ENCODE measurements at regions not wholly inside any gene's neighbourhood (a gene's known extent, or its start where the extent isn't known, plus 50 kb on each side); places are given as distances from the start of the nearest gene placed in this dataset.

DNA sequence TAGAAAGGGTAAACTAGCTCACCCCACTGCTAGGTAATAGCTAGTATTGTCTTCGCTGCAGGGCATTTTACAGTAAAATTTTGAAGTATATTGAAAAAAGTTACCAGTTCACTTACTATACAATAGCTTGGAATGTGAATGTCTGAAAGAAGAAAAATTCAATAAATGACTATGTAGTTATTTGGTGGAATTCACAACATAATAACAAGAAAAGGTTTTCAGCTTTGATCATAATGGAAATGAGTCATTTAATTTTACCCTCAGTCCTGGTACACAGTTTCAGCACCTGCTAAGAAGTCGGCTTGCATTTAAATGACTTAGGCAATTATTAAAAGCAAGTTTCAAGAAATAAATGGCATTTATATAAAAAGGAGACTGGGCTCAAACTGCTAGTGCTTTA is 90.4 kb downstream of the NUP35 start:
- DNase-seq (ENCODE audit: low spot score) = no peak

DNA sequence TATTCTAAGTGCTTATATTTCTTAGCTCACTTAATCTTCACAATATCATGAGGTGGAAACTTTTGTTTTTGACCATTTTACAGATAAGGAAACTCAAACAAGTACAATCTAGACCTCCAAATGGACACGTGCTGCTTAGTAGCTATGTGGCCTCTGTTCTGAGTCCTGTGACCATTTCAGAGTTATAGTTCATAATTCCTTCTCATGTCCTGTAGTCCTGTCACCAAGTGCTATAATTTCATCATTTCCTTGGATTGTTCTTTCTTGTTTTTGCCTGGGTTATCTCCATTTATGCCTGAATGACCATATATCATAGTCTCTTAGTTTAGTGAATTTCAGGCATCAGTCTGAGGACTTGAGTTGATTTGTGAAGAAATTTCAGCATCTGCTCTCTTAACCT is 91.7 kb downstream of the NUP35 start:
- DNase-seq (ENCODE audit: low spot score) = peak; percentile 15

DNA sequence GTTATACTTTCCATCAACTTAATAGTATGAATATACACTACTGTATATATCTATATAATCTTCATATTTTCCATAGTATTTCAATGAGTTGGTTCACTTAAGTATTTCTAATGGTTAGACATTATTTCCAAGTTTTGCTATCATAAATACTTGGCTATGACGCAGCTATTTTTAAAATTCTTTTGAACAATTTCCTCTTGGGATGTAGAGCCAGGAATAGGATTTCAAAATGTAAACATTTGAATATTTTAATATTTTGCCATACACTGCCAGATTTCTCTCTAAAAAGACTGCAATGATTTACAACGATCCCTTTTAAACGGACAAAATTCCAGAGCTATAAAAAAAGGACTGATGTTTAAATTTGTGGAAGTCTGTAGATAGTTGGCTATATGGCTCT is 95.6 kb downstream of the NUP35 start:
- DNase-seq (ENCODE audit: low spot score) = no peak

DNA sequence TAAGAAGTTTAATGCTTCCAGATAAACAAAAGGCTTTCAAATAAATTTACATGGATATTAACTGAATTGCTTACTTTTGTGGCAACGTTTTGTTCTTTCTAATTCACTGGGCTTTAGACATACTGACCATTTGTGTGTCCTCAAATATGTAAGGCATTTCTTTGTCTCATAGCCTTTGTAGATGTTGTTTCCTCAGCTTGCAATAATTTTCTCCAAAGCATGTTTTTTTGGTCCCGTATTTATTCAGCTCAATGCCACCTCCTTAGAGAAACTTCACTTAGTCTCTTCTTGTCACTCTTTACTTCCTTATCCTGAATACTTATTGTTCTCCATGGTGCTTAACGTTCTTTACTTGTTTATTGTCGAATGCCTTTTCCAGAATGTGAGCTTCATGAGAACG is 98.5 kb downstream of the NUP35 start:
- no peak for DNase-seq (ENCODE audit: low spot score)

DNA sequence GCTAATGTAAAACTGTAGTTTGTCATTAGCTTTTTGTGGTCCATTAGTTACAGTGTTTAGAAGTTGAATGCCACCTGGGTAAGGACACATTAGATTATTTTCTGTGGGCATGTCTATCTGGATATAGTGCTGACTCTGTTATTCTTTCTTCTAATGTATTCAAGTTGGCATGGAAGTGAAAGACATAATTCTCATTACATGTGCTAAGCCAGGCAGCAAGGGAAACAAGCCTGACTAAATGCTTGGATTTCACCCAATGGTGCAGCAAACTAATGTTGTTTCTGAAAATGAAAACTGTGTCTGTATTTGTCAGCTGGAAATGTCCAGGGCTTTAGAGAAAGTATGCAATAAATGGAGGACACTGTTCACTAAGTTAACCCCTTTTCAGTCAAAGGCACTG is 100.7 kb downstream of the NUP35 start:
- DNase-seq (ENCODE audit: low spot score) = no peak

DNA sequence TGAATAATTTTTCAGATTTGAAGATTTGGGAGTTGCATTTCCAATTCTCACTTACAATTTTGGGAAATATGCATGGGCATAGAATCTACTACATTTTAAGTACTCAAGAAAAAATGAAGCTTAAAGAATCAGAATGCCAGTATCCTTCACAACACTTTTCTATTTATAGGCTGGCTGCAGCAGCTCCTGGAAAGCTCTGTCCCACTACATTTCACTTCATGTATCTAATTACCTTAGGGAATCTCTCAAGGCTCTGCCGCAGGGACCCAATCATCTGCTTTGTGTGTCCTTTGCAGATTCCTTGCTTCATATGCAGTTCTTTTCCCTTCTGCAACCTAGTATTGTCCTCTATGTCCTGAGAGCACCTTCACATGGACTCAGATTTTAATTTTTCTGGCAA is 102.9 kb downstream of the NUP35 start:
- no peak for DNase-seq (ENCODE audit: low spot score)

DNA sequence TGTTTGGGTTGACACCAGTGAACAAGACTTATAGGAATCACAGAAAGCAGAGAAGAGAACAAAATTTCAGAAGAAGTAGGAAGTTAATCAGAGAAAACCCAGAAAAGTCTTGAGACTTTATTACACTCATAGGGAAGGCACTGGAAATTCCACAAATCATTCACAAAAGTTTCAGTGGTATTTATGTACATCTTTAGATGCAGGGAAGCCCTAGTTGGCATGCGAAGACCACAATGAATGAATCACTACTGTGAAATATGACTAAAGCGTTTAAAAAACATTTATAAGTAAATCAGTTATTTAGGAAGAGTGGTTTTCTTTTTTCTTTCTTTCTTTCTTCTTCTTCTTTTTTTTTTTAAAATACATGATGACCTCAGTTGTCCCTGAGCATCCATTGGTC is 105.1 kb downstream of the NUP35 start:
- no peak for DNase-seq (ENCODE audit: low spot score)

DNA sequence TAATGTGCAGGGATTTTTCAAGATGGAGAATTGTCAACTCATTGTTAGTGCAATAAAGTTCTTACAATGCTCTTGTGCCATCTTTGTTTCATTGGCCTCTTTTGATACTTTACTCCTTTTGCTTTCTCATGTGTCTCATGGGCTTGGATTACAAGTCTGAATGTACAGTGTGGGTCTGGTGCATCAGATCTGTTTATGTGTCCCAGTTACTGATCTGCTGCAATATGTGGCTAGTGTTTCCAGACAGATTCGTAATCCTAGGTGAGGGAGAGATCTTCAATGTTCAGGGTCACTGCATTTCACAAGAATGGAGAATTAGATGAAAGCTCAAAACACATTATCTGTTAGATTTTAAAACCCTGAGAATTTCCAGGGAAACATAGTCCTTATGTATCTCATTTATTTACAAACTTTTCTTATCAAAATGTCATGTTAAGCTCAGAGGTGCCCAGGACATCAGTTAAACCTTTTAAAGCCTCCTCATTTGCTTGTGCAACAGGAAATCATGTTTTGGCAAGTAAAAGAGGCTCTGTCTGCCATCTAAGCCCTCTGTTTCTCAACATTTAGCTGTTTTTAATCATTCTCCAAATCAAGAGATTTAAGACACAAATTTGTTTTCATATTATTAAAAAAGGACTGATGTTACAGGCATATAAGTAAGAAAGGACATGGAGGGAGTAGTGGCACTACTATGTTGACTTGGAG is 108.1 kb downstream of the NUP35 start:
- DNase-seq (ENCODE audit: low spot score) = no peak

DNA sequence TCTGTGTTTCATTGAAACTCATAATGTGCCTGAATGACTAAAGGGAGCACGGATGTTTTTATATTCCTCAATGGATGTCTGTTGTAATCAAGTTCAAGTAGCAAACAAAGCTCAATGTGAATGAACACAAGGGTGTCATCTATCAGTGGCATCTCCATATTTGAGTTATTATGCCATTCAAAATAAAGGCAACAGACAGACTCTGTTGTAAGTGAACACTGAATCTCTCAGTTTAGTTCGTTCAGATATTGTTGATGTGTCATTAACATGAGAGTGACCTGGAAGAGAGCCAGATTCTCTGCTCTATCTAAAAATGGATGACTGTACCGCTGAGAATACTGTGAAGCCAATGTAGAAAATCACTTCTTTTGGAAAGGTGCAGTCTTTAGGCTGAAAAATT is 118.7 kb downstream of the NUP35 start:
- DNase-seq (ENCODE audit: low spot score) = peak; percentile 3

DNA sequence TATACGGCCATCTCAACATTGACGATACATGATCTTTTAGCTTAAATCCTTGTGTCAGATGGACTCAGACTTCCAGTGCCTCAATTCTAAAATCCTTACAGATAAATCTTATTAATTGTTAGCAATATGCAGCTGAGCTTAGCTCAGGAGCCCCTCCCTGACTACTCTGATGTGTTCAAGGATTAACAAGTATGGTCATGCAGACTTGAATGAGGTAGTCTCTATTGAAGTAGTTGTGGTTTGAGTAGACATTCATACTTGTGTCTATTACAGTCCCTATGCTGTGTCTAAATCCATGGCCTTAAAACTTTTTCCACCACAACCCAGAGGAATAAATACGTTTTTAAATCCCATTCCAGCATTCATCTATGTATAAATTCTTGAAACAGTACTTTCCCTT is 119.5 kb downstream of the NUP35 start:
- no peak for DNase-seq (ENCODE audit: low spot score)

DNA sequence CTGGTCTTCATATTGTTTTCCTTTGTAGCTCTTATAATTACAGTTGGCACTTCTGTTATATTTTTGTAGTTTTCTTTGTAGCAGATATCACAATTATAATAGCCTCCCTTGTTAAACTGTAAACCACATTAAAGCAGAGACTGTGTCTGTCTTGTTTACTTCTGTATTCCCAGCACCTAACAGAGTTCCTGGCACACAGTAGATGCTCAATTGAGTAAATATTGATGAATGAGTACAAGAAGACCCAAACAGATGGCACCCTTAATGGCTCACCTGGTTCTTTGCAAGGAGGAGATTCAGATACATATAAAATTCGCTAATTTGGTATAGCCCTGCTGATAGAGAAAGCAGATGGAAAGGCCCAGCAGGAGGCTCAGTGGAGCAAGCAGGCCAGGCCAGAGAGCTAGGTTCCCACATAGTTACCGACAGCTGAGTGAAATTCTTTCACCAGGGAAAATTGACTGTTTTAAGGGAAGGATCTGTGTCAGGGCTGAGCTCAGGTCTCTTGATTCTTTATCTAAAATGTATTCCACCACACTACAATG is 120.1 kb downstream of the NUP35 start:
- no peak for DNase-seq (ENCODE audit: low spot score)

DNA sequence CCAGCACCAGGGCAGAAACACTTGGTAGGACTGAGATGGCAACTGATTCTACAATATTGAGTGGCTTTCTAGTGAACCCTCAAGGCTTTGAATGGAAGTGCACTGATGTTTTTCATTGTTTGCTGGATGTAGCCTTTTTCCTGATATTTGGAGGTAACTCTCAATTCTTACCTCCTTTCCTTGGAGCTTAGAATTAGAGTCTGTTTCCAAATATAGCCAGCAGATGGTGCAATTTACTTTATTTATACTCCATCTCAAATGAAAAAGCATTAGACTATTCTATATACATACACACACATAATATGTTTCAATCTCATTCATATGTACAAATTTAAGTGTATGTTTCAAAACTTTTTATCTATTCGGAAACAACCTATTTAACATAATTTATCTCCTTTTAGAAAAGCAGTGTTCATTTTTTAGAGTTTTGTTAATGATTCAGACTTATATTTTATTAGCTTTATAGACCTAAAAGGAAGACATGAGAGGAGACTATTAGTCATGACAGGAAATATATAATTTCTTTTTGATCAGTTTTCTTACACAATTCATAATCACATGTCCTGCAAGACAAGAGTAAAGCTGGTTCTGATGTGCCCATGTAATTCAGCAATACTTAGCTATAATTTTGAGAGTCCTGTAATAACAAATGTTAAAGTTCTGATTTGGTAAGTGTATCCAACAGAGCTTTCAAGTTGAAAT is 124.8 kb downstream of the NUP35 start:
- peak; percentile 46 for DNase-seq (ENCODE audit: low spot score)

DNA sequence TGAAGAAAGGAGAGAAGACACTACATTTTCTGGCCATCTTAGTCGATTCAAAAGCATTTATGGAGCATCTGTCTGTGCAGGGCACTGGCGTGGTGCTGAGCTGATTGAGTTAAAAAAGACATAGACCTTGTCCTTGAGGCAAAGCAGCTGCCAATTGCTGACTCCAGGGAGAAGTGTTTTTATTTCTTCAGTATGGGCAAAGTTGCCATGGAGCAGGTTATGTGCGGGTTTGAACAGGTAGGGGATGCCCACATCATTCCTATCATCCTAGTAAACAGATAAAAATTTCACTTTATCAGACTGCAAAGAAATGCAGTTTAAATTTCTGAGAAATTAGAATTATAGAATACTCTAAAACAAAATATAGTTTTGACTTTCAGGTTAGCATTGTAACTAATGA is 125.8 kb downstream of the NUP35 start:
- DNase-seq (ENCODE audit: low spot score) = no peak

DNA sequence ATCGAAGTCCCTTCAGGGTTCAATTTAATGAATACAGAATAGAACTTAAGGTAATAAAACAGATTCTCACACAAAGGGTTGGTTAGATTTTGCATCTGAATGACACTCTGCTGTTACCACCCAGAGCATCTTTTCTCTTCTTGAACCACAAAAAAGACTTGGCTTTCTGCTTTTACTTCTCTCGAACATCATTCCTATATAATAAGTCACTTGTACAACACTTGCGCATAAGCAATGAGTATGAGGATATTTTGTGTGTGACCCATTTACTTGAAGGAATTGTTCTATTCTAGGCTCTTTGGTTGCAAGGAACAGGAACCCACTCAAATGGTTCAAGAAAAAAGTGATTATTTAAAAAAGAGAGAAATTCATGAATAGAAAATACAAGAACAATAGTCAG is 126.2 kb downstream of the NUP35 start:
- DNase-seq (ENCODE audit: low spot score) = no peak

DNA sequence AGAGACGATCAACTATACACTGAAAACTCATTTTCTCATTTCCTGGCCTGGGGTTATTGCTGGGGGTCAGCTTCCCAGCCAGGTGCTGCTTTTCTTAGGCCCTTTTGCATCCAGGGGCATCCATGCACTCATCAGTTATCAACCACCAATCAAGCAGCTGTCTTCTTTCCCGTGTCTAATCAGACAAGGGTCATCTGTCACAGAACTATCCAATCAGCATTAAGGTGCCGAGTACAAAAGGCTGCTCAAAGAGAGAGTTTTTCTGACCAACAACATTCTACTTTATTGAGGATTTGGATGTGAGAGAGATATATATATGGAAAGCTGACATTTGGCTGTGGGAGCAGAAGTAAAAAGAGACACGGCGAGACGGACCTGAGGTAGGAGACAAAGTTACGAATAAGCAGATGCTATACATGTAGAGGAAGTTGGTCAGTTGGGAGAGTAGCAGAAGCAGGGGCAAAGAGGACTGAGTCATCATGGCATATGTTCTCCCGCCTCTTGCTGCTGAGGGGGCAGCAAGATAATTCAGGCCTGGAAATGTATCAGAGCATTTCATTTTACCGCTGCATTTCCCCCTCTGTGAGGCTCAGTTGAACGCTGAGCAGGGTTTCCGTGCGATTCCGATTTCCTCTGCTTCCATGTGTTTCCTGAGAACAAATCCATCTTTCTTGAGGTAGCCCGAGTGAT is 129.3 kb downstream of the NUP35 start:
- peak; percentile 30 for DNase-seq (ENCODE audit: low spot score)

DNA sequence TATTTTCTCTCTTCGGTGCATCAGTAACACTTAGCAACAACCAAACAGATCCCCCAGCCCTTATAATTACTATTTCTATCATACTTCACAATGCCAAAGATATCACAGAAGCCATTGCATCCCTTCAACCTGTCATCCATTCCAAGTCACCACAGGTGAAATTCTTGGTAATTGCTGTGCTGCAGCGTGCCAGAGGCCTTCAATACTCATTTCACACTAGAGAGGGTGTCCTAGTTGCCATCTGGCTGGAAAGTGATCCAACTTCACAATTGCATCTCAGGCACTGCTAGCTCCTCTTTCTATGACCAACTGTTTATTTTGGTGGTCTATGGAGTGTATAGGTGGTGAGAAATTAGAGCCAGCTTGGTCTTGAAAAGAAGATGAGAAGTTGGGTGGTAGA is 131.2 kb downstream of the NUP35 start:
- no peak for DNase-seq (ENCODE audit: low spot score)

DNA sequence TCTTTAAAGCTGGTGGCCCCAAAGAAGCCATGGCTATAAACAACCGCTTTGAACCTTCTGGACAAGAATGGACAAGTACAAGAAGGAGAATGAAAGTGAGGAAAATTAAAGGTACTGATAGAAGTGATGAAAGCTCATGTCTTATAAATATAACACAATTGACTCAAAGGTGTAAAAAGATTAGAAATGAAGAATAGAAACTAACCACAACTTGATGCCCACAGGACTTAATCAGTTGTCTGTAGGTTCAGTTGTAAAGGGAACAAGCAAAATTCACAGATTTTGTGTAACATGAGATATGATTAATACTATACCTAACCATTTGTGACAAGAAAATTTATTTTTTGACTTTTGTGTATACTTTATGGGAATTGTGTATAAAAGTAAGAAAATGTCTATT is 135.7 kb downstream of the NUP35 start:
- DNase-seq (ENCODE audit: low spot score) = no peak

DNA sequence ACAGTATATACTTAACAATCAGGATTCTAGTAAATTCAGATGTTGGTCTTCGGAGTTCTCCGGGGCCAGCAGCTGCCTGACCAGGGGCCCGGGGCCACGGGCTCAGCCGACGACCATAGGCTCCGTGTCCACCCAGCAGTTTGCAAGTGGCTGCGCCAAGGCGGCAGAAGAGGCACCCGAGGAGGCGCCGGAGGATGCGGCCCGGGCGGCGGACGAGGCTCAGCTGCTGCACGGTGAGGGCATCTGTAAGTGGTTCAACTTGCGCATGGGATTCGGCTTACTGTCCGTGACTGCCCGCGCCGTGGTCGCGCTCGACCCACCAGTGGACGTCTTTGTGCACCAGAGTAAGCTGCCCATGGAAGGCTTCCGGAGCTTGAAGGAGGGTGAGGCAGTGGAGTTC is 136.3 kb downstream of the NUP35 start:
- no peak for DNase-seq (ENCODE audit: low spot score)

DNA sequence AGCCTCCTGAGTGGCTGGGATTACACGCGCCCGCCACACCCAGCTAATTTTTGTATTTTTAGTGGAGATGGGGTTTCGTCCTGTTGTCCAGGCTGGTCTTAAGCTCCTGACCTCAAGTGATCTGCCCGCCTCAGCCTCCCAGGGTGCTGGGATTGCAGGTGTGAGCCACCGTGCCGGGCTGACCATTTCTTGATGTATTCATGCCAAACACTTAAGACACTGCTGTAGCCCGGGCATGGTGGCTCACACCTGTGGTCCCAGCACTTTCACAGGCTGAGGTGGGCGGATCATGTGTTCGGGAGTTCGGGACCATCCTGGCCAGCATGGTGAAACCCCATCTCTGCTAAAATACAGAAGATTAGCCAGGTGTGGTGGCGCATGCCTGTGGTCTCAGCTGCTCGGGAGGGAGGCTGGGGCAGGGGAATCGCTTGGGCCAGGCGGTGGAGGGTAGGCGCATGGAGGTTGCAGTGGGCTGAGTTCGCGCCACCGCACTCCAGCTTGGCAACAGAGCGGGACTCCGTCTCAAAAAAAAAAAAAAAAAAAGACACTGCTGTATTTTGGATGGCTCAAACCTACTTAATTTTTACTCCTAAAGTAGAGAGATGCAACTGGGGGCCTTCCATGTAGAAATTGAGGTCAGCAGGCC is 140.8 kb downstream of the NUP35 start:
- no peak for DNase-seq (ENCODE audit: low spot score)

DNA sequence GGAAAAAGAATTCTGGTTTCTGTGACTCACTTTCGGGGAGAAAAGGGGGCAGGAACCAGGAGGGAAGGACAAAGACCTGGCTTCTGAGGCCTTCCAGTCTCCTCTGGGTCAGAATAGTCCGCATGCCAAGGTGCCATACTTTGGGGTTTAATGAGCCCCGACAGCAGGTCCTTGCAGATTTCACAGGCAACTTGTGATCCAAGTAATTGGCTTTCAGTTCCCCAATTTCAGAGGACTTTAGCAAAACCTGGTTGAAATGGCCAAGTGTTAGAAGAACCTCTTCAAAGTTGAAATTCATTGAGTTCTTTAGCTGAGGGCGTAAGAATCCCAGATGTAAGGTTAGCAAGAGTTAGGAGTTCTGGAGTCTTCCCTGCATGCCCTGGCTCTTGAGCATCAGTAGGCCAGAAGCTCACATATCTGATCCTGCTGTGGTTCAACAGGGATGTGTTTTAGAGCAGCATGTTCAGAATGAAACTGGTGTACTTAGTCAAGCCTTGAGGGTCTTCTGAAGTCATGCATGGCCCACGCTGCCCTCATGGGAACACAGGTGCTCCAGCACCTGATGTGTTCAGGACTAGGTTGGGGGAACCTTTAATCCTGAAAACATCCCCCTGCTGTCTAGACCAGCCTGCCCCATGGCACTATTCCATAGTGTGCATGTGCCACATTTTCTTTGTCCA is 143.0 kb downstream of the NUP35 start:
- DNase-seq (ENCODE audit: low spot score) = no peak

DNA sequence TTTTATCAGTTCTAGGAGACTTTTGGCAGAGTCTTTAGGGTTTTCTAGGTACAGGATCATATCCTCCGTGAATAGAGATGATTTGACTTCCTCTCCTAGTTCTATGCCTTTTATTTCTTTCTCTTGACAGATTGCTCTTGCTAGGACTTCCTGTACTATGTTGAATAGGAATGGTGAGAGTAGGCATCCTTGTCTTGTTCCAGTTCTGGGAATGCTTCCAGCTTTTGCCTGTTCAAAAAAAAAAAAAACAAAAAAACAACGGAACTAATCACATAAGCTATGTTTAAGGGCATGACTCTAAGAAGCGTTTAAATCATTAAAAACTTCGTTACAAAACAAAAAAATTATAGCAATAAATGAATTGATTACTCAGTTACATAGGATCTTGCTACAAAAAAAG is 145.7 kb downstream of the NUP35 start:
- no peak for DNase-seq (ENCODE audit: low spot score)

DNA sequence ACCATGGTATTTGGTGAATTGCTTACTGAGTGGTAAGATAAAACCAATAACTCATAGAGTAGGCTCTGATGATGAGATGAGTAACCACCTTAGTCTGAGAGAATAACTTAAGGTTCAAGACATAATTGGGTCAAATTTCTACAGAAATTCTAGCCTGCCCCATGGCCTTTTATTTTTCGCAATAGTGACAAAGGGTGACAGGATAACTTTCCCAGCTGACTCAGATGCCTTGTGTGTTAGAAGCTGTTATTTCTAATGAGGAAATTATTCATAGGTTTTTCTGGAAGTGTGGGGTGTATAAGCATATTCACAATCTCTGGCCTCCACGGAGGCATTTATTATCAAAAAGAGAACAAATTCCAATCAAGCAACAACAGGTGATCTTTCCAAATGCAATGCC is 159.0 kb downstream of the NUP35 start:
- no peak for DNase-seq (ENCODE audit: low spot score)
